T-cell (primary cell): ENCODE measurements at regions not wholly inside any gene's neighbourhood (a gene's known extent, or its start where the extent isn't known, plus 50 kb on each side); places are given as distances from the start of the nearest gene placed in this dataset.

Experiments used
- ATAC-seq, 4 experiments: fragments of 200-7000 bp in 3 of 4; fragments of 150-1000 bp in 1 of 4; cut with Tn5 transposase; replicated peaks in 1 of 4; 1 replicate in 3 of 4; 2 replicates in 1 of 4; pipeline ENCODE4 v1.10.0; 2021; ENCODE audit warnings: moderate library complexity in 3 of 4, mild to moderate bottlenecking in 2 of 4, moderate number of reproducible peaks in 1 of 4
- CTCF ChIA-PET, 2 donors: fragments of 300-600 bp; sonication (Branson Sonifier 250); formaldehyde crosslinking; loops; one replicate each; lab custom pipeline; 2022; ENCODE audit warnings: antibody characterized with exemption in 2 of 2; lab: Charles Lee
- POLR2A ChIA-PET, 2 donors: fragments of 300-600 bp; sonication (Branson Sonifier 250); formaldehyde crosslinking; loops; one replicate each; lab custom pipeline; 2022; ENCODE audit warnings: antibody characterized with exemption in 2 of 2; lab: Charles Lee
- DNase-seq, 35 experiments: peaks; one replicate each; pipeline versions ENCODE4 v3.0.0 to v3.0.0-alpha.2; 2013 to 2023
- H3K27ac ChIP-seq: one replicate; pipeline ENCODE4 v1.5.1; 2013; ENCODE audit warnings: low read length
- H3K27me3 ChIP-seq, 2 experiments: replicated peaks in 1 of 2; 1 replicate in 1 of 2; 2 replicates in 1 of 2; pipeline versions ENCODE4 v1.6.1 to v1.7.0; 2013; ENCODE audit warnings: low read length in 1 of 2, mixed read lengths in 1 of 2; ENCODE audit not compliant: control insufficient read depth in 2 of 2, insufficient read depth in 2 of 2; ENCODE audit errors: extremely low read depth in 1 of 2
- H3K36me3 ChIP-seq, 2 donors: 1 replicate in 1 of 2; 2 replicates in 1 of 2; pipeline versions ENCODE4 v1.6.1 to v1.7.0; 2013; ENCODE audit warnings: low read length in 1 of 2; ENCODE audit not compliant: control insufficient read depth in 2 of 2, insufficient read depth in 1 of 2; ENCODE audit errors: extremely low read depth in 1 of 2
- H3K4me1 ChIP-seq, 2 experiments: 1 replicate in 1 of 2; 2 replicates in 1 of 2; pipeline versions ENCODE4 v1.6.1 to v1.7.0; 2013; ENCODE audit warnings: low read length in 2 of 2, mixed read lengths in 1 of 2; ENCODE audit not compliant: insufficient read depth in 2 of 2, control insufficient read depth in 1 of 2; ENCODE audit errors: extremely low read depth in 1 of 2
- H3K4me3 ChIP-seq, 2 donors: 1 replicate in 1 of 2; 2 replicates in 1 of 2; pipeline versions ENCODE4 v1.5.1 to v1.7.0; 2013; ENCODE audit warnings: mild to moderate bottlenecking in 2 of 2, low read length in 1 of 2, moderate library complexity in 1 of 2; ENCODE audit not compliant: control insufficient read depth in 1 of 2; ENCODE audit errors: extremely low read depth in 1 of 2
- H3K9me3 ChIP-seq: 2 replicates; pipeline ENCODE4 v1.7.0; 2013
- H3K27ac Mint-ChIP-seq, 2 donors: one replicate each; pipeline ENCODE4 v1.8.0; 2020 to 2021; ENCODE audit warnings: mild to moderate bottlenecking in 2 of 2, mixed read lengths in 2 of 2
- H3K27me3 Mint-ChIP-seq, 2 donors: one replicate each; pipeline ENCODE4 v1.8.0; 2021 to 2022; ENCODE audit warnings: mixed read lengths in 2 of 2
- H3K36me3 Mint-ChIP-seq: one replicate; pipeline ENCODE4 v1.8.0; 2021; ENCODE audit warnings: mixed read lengths
- H3K4me1 Mint-ChIP-seq, 3 donors: one replicate each; pipeline ENCODE4 v1.8.0; 2020 to 2022; ENCODE audit warnings: mixed read lengths in 3 of 3, mild to moderate bottlenecking in 1 of 3
- H3K4me3 Mint-ChIP-seq, 3 donors: one replicate each; pipeline ENCODE4 v1.8.0; 2020 to 2022; ENCODE audit warnings: mild to moderate bottlenecking in 3 of 3, mixed read lengths in 3 of 3, moderate library complexity in 3 of 3
- H3K9me3 Mint-ChIP-seq, 3 donors: one replicate each; pipeline ENCODE4 v1.8.0; 2020 to 2022; ENCODE audit warnings: mixed read lengths in 3 of 3
- WGBS: methylation state at CpG from one replicate; pipeline ENCODE4 v1.1.5; 2013; ENCODE audit warnings: missing lambda C conversion rate; ENCODE audit not compliant: insufficient coverage; 5-methylcytosine and 5-hydroxymethylcytosine counted together

DNA sequence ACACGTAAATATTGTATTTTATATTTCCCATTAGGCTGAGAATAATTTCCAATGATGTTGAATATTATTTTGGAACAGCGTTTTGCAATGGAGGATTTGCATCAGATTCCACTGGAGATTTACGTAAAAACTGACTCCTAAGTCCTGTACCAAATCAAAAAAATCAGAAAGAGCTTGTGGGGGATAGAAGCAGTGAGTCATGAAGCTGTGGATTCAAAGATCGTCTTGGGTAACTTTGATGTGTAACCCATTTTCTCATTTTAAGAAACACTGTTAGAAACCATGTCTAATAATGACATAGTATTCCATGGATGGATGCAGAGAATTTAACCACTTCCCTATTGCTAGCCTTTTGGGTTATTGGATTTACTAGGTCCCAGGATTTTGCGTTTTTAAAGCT is 158.6 kb downstream of the INHBA start:
- POLR2A ChIA-PET, result no interaction called here
- peaks cover 0 to 17% (median under 1%) of the 10 kb centered on the region in 3 donors for H3K9me3 Mint-ChIP-seq
- Histone ChIP-seq H3K4me3 (no peak overlapping the region), H3K36me3 (no peaks in the 10 kb centered on the region), H3K27me3 (no peaks in the 10 kb centered on the region), H3K9me3 (no peaks in the 10 kb centered on the region), H3K27ac (no peak overlapping the region), H3K4me1 (no peaks in the 10 kb centered on the region)
- H3K4me1 Mint-ChIP-seq, result no peaks in the 10 kb centered on the region
- no peak overlapping the region for H3K4me3 Mint-ChIP-seq
- no peak for DNase-seq
- CTCF ChIA-PET, result no interaction called here
- ATAC-seq, result no peak
- H3K27ac Mint-ChIP-seq, result no peak overlapping the region
- no CpG with 5 or more reads among the region's 5 CpGs for WGBS
- H3K36me3 Mint-ChIP-seq, result no peaks in the 10 kb centered on the region
- no peaks in the 10 kb centered on the region for H3K27me3 Mint-ChIP-seq

DNA sequence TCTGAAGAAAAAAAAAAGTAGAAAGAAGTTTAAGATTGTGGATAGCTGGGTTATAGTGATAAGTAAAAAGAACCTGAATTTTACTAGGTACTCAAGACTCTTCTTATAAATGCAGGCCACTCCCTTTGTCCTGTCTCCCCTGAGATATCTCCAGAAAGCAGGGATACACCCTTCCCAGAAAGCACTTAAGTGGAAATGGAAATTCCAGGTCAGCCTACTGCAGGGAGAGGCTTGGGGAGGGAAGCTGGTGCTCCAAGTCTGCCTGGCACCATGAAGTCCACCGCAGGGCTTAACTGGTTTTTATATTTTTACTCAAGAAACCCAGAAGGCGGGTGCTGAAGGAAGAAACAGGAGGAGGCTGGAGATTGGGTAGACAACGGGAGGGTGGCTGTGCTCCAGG is 162.3 kb downstream of the INHBA start:
- no peak overlapping the region for H3K27ac ChIP-seq
- H3K36me3 ChIP-seq, result no peaks in the 10 kb centered on the region
- H3K4me3 ChIP-seq, result no peak overlapping the region
- H3K9me3 ChIP-seq, result no peaks in the 10 kb centered on the region
- POLR2A ChIA-PET, result no interaction called here
- no peaks in the 10 kb centered on the region for H3K4me1 Mint-ChIP-seq
- H3K4me3 Mint-ChIP-seq, result no peak overlapping the region
- peaks cover 0 to 11% (median 3%) of the 10 kb centered on the region in 3 donors for H3K9me3 Mint-ChIP-seq
- ATAC-seq (no peak), DNase-seq (no peak)
- no peaks in the 10 kb centered on the region for H3K4me1 ChIP-seq
- no peaks in the 10 kb centered on the region for H3K27me3 ChIP-seq
- CTCF ChIA-PET, result no interaction called here
- no peaks in the 10 kb centered on the region for H3K36me3 Mint-ChIP-seq
- WGBS, result 86% methylated on average over 1 of the region's 3 CpGs
- no peak overlapping the region for H3K27ac Mint-ChIP-seq
- no peaks in the 10 kb centered on the region for H3K27me3 Mint-ChIP-seq

DNA sequence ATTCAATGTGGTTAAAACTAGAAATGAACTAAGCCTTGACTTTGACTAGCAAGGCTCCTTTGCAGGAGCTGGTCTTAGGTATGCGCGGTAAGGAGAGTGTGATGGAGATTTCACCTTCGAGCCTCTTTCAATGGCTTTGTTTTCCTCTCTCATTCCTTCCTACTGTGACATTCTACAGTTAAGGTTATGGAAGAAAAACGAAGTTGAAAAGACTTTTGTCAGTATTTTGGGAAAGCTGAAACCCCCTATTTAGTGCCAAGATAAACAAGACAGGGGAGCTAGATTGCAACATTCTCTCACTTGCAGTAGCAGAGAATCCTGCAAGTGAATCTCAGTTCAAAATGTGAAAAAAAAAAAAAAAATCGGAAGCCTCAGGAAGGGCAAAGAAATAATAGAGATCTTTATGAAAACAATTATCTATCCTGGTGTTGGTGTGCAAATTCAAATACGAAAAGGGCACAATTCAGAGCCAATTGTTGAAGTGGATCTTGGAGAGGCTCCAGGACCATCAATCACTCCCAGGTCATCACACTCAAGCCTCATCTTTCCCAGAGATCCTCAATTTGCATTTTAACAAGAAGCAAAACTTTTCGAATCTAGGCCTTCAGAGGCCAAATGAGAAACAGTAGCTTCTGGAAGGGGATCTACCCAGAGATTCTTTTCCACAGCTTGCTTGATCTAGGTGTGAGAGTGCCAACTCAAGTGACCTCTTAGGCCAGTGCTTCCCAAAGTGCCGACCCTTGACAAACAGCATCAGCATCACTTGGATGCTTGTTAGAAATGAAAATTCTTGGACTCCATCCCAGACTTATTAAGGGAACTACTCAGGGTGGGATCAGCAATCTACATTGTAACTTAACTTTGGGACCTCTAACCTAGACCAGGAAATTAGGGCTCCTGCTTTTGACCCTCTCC is 163.8 kb downstream of the INHBA start:
- no peaks in the 10 kb centered on the region for H3K9me3 ChIP-seq
- no peak overlapping the region for H3K27ac ChIP-seq
- Mint-ChIP-seq H3K36me3 (no peaks in the 10 kb centered on the region), H3K27ac (no peak overlapping the region), H3K4me1 (no peaks in the 10 kb centered on the region), H3K9me3 (peaks cover 2 to 15% (median 6%) of the 10 kb centered on the region in 3 donors), H3K27me3 (no peaks in the 10 kb centered on the region), H3K4me3 (no peak overlapping the region)
- no peaks in the 10 kb centered on the region for H3K36me3 ChIP-seq
- no peak for ATAC-seq
- H3K4me1 ChIP-seq, result no peaks in the 10 kb centered on the region
- 60% methylated on average over 1 of the region's 8 CpGs for WGBS
- CTCF ChIA-PET, result interaction anchor here in 1 of 2 donors (0.6 to 0.8 kb wide), 2 partner anchors 22 to 174 kb away, joined by 3 read pairs; no protein-coding TSS in a partner anchor
- DNase-seq, result no peak
- no peaks in the 10 kb centered on the region for H3K27me3 ChIP-seq
- no peak overlapping the region for H3K4me3 ChIP-seq
- POLR2A ChIA-PET, result no interaction called here

DNA sequence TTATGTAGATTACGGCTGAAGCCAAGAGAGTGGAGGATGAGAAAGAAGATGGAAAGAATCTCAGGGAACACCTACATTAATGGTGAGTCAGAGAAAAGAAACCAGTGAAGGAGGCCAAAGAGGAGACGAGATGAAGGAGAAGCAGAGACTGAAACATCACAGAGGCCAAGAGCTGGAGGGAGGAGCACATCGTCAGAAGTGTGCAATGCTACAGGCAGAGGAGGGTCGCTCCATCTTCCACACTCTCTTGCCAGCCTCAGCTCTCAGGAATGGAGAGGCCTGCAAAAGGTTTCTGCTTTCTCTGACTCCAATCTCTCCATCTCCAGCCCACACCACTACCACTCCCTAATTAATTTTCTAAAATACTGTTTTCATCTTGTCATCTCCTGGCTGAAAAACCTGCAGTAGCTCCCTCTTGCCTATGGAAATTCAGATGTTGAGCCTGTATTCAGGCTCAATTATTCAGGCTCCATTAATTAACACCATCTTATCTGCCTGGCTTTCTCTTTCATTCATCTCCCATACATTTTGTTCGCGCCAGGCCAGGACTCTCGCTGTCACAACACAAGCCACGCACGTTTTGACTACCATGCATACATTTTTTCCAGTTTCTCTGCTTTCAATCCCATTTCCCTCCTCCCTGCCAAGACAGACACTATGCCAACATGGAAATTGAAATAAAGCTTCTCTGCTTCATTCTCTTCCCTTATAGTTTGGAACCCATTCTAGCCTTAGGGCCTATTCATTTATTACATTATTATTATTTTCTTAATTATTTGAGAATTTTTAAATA is 165.8 kb downstream of the INHBA start:
- H3K36me3 ChIP-seq, result no peaks in the 10 kb centered on the region
- H3K27ac ChIP-seq, result no peak overlapping the region
- H3K4me3 ChIP-seq, result no peak overlapping the region
- no peaks in the 10 kb centered on the region for H3K9me3 ChIP-seq
- Mint-ChIP-seq H3K4me3 (no peak overlapping the region), H3K27ac (no peak overlapping the region), H3K36me3 (no peaks in the 10 kb centered on the region), H3K4me1 (no peaks in the 10 kb centered on the region), H3K27me3 (no peaks in the 10 kb centered on the region), H3K9me3 (peaks cover 6 to 17% (median 11%) of the 10 kb centered on the region in 3 donors)
- ATAC-seq (no peak), DNase-seq (no peak)
- 90% methylated on average over 6 of the region's 9 CpGs for WGBS
- POLR2A ChIA-PET, result no interaction called here
- no peaks in the 10 kb centered on the region for H3K27me3 ChIP-seq
- H3K4me1 ChIP-seq, result no peaks in the 10 kb centered on the region
- CTCF ChIA-PET, result no interaction called here

DNA sequence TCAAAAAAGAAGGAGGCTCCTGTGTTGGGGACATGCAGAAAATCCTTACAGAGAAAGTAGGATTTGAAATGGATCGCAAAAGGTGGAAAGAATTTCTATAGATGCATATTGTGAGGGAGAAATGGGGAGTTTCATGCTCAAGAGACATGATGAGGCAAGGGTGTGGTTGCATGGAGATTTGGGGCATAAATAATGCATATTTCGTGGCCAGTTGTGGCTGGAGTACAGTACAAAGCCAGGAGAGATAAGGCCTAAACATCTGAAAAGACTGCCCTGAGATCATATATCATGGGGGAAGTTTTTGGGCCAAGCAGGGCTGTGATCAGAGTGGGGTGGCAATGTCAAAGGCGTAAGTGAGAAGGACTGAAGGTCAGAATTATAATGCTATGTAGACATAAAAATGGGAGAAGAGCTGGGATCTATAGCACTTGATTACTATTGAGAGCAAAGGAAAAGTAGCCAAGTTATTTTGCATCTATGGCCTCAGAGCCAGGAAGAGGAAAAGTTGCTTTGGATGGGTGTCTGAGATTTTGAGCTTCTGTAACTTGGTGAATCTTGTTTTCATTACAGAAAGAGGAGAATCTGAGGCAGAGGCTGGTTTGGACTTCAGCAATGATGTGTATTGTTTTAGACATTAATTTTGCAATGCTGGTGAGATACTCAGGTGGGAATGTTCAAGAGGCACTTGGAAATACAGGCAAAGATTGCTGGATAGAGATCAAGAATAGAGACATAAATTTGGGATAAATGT is 166.6 kb downstream of the INHBA start:
- no peak overlapping the region for H3K4me3 ChIP-seq
- Mint-ChIP-seq H3K4me1 (no peaks in the 10 kb centered on the region), H3K4me3 (no peak overlapping the region), H3K27me3 (no peaks in the 10 kb centered on the region), H3K36me3 (no peaks in the 10 kb centered on the region), H3K27ac (no peak overlapping the region), H3K9me3 (peaks cover 6 to 13% (median 11%) of the 10 kb centered on the region in 3 donors)
- no peaks in the 10 kb centered on the region for H3K27me3 ChIP-seq
- H3K27ac ChIP-seq, result no peak overlapping the region
- ChIA-PET CTCF (no interaction called here), POLR2A (no interaction called here)
- H3K4me1 ChIP-seq, result no peaks in the 10 kb centered on the region
- DNase-seq, result no peak
- no peaks in the 10 kb centered on the region for H3K36me3 ChIP-seq
- 50% methylated on average over 3 of the region's 3 CpGs for WGBS
- no peaks in the 10 kb centered on the region for H3K9me3 ChIP-seq
- ATAC-seq, result no peak

DNA sequence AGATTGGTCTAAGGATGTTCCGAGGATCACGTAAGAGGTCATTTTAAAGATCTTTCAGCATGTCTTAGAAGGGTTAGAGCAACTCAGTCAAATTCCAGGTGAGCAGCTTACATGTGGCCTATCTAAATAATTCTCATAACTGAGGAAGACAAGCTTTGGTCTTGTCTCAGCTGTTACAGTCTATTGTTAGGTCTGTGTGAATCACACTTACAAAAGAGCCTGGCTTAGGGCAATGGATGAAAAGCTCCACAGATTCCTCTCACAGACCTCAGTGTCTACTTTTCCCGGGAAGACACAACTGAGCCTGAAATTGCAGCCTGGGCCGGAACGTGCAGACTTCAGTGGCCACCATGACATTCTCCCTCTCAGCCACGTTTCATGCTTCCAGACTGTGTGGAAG is 173.1 kb downstream of the INHBA start:
- Mint-ChIP-seq H3K27ac (no peak overlapping the region), H3K36me3 (no peaks in the 10 kb centered on the region), H3K9me3 (peaks cover 6 to 20% (median 9%) of the 10 kb centered on the region in 3 donors), H3K4me3 (no peak overlapping the region), H3K4me1 (no peaks in the 10 kb centered on the region), H3K27me3 (no peaks in the 10 kb centered on the region)
- Histone ChIP-seq H3K9me3 (no peaks in the 10 kb centered on the region), H3K4me3 (no peak overlapping the region), H3K36me3 (no peaks in the 10 kb centered on the region), H3K27ac (no peak overlapping the region), H3K27me3 (no peaks in the 10 kb centered on the region), H3K4me1 (no peaks in the 10 kb centered on the region)
- 83% methylated on average over 3 of the region's 6 CpGs for WGBS
- POLR2A ChIA-PET, result no interaction called here
- no peak for DNase-seq
- ATAC-seq, result no peak
- CTCF ChIA-PET, result no interaction called here
